ENCODE measurements at regions not wholly inside any gene's neighbourhood (a gene's known extent, or its start where the extent isn't known, plus 50 kb on each side); places are given as distances from the start of the nearest gene placed in this dataset.
"Not testable (repeated sequence)": the region's sequence is repeated elsewhere in the genome, so short reads cannot be mapped to it uniquely, and the experiment has no call there.

DNA sequence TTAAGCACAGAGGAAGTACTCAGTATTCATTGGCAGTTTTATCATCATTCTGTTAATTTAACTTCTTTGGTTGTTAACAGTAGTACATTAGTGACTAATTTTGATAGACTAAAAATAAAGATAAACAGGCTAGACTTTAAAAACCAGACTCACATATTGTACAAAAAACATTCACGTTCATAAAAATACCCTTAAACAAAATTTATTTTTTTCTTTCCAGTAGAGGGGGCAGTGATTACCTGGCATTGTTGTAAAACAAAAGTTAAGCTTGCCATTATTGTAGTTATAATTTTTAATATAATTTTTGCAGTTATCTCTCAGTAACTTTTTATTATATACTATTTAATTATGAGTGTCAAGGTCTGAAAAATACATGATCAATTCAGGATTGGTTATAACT lies 92.0 kb downstream of the MRPL57 start:
- H3K4me1 Mint-ChIP-seq (ENCODE audit: low read depth); DNase-seq; H3K27ac Mint-ChIP-seq; H3K36me3 Mint-ChIP-seq (ENCODE audit: low read depth); H3K9me3 Mint-ChIP-seq; ATAC-seq; POLR2A ChIA-PET; H3K27me3 Mint-ChIP-seq; intact Hi-C loops (cut with micrococcal nuclease); CTCF ChIA-PET; H3K4me3 Mint-ChIP-seq: not testable (repeated sequence)

GRCh38 chr13:21272439-21272838 lies 96.0 kb downstream of the MRPL57 start:
- H3K4me3 Mint-ChIP-seq; H3K36me3 Mint-ChIP-seq (ENCODE audit: low read depth); H3K4me1 Mint-ChIP-seq (ENCODE audit: low read depth); DNase-seq; ATAC-seq; H3K27ac Mint-ChIP-seq; intact Hi-C loops (cut with micrococcal nuclease); H3K27me3 Mint-ChIP-seq; POLR2A ChIA-PET; H3K9me3 Mint-ChIP-seq: not testable (repeated sequence)
- CTCF ChIA-PET: interaction anchor here (2.8 to 3.3 kb wide), 2 partner anchors 25 to 205 kb away, joined by 9 to 11 read pairs; no protein-coding TSS in a partner anchor

DNA sequence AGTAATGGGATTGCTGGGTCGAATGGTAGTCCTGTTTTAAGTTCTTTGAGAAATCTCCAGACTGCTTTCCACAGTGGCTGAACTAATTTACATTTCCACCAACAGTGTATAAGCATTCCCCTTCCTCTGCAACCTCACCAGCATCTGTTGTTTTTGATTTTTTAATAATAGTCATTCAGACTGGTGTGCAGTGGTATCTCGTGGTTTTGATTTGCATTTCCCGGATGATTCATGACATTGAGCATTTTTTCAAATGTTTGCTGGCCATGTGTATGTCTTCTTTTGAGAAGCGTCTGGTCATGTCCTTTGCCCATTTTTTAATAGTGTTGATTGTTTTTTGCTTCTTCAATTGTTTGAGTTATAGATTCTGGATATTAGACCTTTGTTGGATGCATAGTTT lies 98.0 kb downstream of the MRPL57 start:
- ATAC-seq; H3K9me3 Mint-ChIP-seq; DNase-seq; H3K36me3 Mint-ChIP-seq (ENCODE audit: low read depth); H3K4me1 Mint-ChIP-seq (ENCODE audit: low read depth); POLR2A ChIA-PET; CTCF ChIA-PET; H3K4me3 Mint-ChIP-seq; H3K27ac Mint-ChIP-seq; intact Hi-C loops (cut with micrococcal nuclease); H3K27me3 Mint-ChIP-seq: not testable (repeated sequence)

- TF ChIP-seq, protein P1, sequence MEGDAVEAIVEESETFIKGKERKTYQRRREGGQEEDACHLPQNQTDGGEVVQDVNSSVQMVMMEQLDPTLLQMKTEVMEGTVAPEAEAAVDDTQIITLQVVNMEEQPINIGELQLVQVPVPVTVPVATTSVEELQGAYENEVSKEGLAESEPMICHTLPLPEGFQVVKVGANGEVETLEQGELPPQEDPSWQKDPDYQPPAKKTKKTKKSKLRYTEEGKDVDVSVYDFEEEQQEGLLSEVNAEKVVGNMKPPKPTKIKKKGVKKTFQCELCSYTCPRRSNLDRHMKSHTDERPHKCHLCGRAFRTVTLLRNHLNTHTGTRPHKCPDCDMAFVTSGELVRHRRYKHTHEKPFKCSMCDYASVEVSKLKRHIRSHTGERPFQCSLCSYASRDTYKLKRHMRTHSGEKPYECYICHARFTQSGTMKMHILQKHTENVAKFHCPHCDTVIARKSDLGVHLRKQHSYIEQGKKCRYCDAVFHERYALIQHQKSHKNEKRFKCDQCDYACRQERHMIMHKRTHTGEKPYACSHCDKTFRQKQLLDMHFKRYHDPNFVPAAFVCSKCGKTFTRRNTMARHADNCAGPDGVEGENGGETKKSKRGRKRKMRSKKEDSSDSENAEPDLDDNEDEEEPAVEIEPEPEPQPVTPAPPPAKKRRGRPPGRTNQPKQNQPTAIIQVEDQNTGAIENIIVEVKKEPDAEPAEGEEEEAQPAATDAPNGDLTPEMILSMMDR (IDR thresholded peaks at IDR 0.05): no peak
- intact Hi-C loops (cut with micrococcal nuclease): no loop called here
- Mint-ChIP-seq H3K36me3 (ENCODE audit: low read depth) (no peaks in the 10 kb centered on the region), H3K4me1 (ENCODE audit: low read depth) (no peaks in the 10 kb centered on the region), H3K9me3 (no peaks in the 10 kb centered on the region), H3K27ac (no peak overlapping the region), H3K27me3 (peaks cover 1% of the 10 kb centered on the region), H3K4me3 (no peak overlapping the region)
- POLR2A ChIA-PET: no interaction called here
- DNase-seq (no peak), ATAC-seq (no peak)
- CTCF ChIA-PET: no interaction called here
Measured at GRCh38 chr13:21282065-21282464, 105.6 kb downstream of the MRPL57 start.

- no peaks in the 10 kb centered on the region for H3K4me1 Mint-ChIP-seq (ENCODE audit: low read depth)
- no peak for DNase-seq
- TF ChIP-seq, protein P1 (IDR thresholded peaks at IDR 0.05): no peak
- H3K4me3 Mint-ChIP-seq: no peak overlapping the region
- ChIA-PET POLR2A (no interaction called here), CTCF (interaction anchor here (1.6 kb wide), 1 partner anchor 9 kb away, joined by 6 read pairs; no protein-coding TSS in a partner anchor)
- H3K9me3 Mint-ChIP-seq: no peaks in the 10 kb centered on the region
- H3K27me3 Mint-ChIP-seq: no peaks in the 10 kb centered on the region
- H3K27ac Mint-ChIP-seq: no peak overlapping the region
- no peak for ATAC-seq
- H3K36me3 Mint-ChIP-seq (ENCODE audit: low read depth): no peaks in the 10 kb centered on the region
- intact Hi-C loops (cut with micrococcal nuclease): no loop called here
Measured at GRCh38 chr13:21287331-21287907, 111.0 kb downstream of the MRPL57 start.

- ChIA-PET POLR2A (no interaction called here), CTCF (no interaction called here)
- DNase-seq (no peak), ATAC-seq (peak; percentile 30)
- Mint-ChIP-seq H3K27ac (no peak overlapping the region), H3K9me3 (no peaks in the 10 kb centered on the region), H3K36me3 (ENCODE audit: low read depth) (no peaks in the 10 kb centered on the region), H3K4me3 (no peak overlapping the region), H3K27me3 (no peaks in the 10 kb centered on the region), H3K4me1 (ENCODE audit: low read depth) (no peaks in the 10 kb centered on the region)
- TF ChIP-seq, protein P1 (IDR thresholded peaks at IDR 0.05): no peak
- intact Hi-C loops (cut with micrococcal nuclease): no loop called here
Measured at GRCh38 chr13:21289475-21289874, 113.0 kb downstream of the MRPL57 start.

DNA sequence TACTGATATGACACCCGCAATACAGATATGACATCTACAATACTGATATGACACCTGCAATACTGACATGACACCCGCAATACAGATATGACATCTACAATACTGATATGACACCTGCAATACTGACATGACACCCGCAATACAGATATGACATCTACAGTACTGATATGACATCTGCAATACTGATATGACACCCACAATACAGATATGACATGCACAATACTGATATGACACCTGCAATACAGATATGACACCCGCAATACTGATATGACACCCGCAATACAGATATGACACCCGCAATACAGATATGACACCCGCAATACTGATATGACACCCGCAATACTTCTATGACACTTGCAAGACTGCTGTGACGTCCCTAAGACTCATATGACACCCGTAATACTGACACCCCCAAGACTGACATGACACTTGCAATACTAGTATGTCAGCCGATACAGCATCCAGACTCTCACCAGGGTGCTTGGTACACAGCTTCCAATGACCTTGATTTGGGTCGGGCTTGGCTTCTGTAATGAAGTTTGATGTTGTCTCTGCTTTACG lies 114.1 kb downstream of the MRPL57 start:
- CTCF ChIA-PET; intact Hi-C loops (cut with micrococcal nuclease); POLR2A ChIA-PET; H3K36me3 Mint-ChIP-seq (ENCODE audit: low read depth); H3K9me3 Mint-ChIP-seq; DNase-seq; H3K27ac Mint-ChIP-seq; H3K4me3 Mint-ChIP-seq; H3K27me3 Mint-ChIP-seq; H3K4me1 Mint-ChIP-seq (ENCODE audit: low read depth); ATAC-seq: not testable (repeated sequence)

All from activated CD8-positive, alpha-beta T cell treated with anti-CD3 and anti-CD28 coated beads for 36 hours (primary cell).